HG03039 (cell line): ENCODE measurements at regions not wholly inside any gene's neighbourhood (a gene's known extent, or its start where the extent isn't known, plus 50 kb on each side); places are given as distances from the start of the nearest gene placed in this dataset.

Experiments used
- ATAC-seq: cut with Tn5 transposase; IDR thresholded peaks from one replicate; pipeline ENCODE4 v1.9.1; 2021; ENCODE audit warnings: mild to moderate bottlenecking, moderate library complexity; ENCODE audit not compliant: unreplicated experiment

DNA sequence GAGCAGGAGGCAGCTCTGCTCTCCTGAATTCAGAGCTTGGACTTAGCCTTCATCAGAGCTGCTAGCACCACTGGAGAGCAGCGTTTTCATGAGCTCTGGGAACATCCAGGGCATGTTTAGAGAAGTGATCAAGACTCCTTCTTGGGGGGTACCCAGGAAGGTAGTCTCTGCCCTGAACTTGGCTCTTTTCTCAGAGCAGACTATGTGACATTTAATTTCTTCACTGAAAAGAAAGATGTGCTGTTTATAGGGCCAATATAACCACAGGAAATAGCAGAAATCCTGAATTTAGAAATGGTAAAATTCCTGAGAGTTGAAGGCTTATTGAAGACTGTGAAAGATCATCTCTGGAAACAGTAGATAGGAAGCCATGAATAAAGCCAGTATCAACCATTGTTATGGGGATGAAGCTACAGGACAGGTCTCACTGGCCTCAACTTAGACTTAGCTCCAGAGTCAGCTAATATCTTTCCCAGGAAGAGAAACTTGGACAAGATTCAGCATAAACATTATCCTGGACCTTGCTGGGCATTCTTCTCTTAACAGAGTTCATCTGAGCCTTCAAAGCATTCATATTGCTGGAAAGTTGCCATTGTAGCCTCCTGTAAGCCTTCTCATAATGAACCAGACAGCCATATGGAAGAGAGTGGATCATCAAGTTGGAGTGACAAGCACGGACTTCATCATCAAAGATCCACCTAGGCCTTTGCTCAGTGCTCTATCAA lies 386.6 kb upstream of the THBS1 start:
- no peak for ATAC-seq

DNA sequence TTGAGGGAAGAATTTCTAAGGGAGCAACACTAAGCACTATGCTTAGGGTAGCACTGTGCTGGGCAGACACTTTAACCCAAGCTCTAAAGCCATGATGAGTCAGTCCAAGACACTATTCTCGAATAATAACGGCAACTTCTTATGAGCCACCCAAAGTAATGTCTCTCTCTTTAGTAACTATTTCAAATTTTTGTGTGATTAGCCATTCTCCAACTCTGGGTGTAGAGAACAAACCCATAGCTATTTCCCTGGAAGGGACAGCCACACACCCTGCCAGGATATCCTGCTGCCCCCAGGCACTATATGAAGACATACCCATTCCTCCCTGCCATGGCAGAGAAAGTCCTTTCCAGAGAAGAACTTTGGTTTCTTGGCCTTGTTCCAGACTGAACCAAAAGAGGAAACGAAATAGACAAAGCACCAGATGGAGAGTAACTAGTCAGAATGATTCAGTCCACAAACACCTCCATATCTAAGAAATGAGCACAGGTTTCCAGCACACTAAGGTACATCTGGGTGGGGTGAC lies 384.9 kb upstream of the THBS1 start:
- ATAC-seq: no peak

DNA sequence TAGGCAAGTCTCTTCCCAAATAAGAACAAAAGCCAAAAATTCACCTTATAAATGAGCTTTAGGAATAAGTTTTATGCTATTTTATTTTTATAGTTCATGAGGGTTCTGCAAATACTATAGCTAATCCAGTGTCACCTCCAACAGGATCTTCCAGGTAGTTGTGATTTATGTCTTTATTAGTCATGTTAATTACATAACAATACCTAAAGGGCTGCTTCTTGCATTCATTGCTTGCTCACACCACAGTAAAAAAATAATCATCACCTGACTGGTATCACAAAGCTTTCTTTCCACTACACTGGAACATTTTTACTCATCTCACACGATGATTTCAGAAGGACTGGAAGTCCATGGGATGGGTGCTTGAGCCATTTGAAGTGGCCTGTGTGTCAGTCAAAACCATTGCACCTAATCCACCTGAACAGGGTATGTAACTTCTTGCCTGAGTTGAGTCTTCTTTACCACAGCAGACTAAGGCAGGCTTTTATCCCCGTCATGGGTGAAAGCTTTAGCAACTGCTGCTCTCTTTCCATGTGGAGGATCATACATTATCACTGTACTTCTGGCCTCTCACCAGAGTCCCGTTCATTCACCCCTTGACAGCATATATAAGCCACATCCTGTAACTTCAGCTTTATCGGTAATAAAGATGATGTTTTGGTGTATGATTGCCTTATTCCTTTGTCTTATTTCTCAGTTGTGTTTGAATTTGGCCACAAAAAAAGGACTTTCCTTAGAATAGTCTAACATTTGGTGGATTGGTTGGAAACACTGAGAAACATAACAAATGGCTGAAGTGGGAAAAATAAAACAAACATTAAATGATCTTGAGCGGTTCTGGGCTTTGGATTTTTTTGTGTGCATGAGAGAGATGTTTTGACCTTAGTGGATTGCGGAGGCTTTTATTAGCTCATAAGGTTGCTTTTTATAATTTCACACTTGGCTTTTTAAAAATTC lies 382.6 kb upstream of the THBS1 start:
- ATAC-seq: no peak

DNA sequence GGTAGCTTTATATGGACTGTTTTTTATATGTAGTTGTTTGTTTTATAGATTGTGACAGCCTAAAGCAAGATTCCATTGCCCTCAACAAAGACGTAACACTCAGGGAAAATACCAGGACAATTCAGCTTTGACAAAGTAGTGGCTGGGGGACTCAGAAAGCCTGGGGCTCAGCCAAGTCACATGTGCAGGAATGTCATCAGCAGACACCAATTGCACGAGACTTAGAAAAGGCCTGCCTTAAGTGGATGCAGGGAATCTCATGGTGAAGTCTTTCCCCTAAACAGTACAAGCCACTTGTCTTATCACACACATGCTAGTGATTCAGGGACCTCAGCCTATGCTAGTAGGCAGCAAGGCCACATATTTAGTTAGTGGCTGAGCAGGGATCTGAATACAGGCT lies 381.8 kb upstream of the THBS1 start:
- no peak for ATAC-seq

DNA sequence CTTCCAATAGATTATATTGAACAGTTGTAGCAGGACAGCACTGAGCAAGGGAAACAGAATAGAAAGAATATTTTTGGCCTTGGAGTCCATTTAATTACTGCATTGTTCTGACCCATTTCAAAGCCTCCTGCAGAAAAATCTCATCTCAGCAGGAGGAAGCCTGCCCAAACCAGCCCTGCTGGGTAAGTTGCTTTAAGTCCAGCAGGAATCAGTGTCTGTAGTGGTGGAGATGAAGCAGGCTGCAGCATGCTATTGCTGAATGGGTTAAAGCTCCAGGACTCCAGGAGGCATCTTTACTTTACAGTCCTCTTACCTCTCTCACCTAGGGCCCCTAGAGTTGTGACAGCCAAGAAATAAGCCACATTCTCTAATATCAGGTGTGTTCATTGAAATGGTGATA lies 380.3 kb upstream of the THBS1 start:
- ATAC-seq: no peak

DNA sequence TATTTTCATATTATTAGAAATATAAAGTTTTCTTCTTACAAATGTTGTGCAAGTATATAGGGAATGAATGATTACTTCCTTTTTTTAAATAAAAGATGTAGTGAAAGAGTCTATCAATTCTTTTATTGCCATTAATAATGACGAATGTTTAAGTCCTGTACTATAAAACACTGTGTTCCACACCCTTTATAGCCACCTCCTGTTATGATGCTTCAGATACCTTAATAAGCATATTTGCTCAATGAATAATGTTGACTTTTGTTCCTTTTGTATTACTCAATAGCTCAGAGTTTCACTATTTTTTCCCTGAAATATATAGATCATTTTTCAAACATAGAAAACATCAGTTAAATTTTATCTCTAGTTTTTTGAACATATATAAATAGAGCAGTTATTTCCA lies 378.2 kb upstream of the THBS1 start:
- no peak for ATAC-seq

DNA sequence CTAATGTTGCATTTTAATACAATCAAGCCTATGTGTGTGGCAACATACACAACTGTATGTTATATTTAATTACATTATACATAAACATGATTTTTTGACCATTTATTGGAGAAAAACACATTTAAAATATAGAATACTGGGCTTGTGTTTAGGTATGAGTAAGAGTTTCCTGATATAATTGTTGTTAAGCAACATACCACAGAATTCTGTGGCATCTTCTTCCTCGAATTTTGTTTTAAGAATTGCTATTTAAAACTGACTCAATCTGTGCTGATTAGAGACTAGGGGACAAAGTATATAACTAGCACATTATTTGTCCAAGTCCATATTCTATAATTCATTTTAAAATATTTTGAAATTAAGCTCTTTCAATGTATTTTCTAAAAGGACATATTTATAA lies 376.8 kb upstream of the THBS1 start:
- no peak for ATAC-seq

DNA sequence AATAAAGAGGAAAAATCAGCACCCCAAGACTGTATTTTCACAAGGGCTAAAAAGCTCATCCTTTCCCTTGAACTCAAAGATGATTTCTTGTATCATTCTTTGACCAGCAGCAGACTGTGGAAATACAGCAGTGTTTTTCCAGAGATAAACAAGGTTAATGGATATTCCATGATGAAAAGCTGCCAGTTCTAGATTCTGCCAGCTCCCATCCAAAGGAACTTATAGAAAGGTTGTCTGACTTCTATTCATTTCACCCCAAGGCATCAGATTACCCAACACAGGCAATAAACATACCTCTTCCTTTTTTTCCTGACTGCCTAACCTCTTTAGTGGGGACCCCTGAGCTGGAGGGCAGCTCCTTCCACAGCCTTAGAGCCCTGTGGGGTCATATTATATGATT lies 375.8 kb upstream of the THBS1 start:
- ATAC-seq: no peak

DNA sequence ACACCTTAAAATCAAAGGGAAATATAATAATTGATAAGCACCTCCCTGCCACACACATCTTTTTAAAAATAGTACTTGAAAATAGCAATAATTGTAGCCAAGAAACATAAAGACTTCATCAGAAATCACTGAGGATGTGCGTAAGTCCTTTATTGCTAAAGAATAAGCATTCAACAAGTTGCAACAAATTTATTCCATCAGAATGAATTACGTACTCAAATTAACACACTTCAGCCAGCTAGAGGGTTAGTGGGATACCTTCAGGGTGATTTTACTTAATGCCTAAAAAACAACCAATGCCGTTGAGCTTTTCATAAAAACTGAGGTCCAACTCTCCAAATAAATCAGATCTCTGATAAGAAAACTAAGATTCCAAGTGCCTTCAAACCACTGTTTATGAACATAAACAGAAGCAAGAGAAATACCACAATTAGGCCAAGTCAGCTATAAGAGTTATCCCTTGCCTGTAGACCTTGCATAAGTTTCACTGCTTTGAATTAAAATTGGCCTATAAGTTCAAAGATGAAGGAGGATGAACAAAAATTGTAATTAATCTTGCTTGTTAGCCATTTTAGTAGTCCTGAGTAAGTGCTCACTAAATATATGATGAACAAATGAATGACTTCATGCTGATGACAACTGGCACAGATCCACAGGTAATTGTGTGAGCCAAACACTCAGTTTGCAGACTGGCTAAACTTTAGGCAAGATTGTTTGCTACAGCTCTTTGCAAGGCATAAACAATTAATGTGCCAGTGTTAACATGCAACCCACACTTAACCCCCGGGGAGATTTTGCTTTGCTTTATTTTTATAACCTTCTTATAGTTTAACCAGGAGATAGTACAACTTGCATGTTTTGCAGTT lies 375.1 kb upstream of the THBS1 start:
- ATAC-seq: no peak

DNA sequence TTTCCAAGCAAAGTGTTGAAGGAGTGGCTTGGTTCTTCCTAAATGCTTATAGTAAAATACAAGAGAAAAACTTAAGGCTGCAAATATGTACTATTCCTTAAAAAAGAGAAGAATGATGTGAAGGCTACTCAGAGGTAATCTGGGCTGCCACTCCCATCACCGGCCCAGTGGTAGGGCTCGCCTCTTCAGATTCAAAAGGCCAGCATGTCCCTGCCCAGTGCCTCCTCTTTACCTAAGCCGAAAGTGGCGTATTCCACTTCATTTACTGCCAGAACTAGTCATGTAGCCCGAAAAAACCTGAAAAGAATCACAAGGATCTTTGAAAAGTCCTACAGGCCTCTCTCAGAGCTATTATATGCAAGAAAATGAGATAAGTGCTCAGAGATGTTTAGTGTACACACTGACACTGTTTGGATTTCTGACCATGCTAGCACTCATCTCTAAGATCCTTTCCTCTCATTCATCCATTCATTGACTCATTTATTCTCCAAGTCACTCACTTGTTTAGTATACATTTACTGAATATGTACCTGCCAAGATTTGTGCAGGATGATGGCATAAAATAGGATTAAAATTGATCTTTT lies 373.3 kb upstream of the THBS1 start:
- no peak for ATAC-seq

DNA sequence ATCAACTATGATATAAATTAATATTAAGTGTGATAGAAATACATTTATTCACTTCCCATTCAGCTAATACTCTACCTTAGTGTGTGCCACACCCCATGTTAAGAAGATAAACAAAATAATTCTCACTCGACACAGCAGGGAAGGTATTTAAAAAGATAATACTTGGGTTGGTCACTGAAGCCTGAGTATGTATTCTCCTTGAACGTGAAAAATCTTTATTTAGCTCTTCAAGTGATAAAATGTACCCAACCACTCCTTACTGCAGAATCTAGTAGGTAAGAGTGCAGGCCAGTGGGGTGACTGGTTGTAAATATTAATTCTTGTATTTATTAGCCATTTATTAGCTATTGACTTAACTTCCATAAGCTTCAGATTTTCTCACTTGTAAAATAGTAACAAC lies 372.7 kb upstream of the THBS1 start:
- ATAC-seq: no peak

DNA sequence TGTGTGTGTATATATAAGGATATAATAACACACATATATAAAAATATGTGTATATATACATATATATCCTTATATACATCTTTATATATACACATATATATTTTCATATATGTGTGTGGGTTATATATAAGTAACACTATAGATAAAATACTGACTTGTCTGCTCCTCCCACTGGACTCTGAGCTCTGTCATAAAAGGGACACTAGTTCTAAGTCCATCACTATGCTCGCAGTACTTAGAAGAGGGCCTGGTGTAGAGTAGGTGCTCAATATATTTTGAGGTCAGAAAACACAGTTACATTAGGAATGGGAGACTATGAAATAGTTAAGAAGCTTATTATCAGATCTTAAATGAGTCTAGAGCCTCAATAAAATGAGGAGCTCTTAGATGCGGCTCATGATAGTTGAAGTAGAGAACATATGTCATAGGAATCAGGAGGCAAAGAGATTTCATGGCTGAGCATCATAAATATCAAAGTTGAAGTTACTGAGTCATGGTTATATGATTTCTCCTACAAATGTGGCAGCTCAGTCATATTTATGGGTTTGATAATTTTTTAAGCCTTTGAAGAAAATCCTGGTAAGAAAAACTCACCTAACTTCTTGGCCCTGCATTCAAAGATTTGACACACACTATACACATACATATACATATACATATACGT lies 371.2 kb upstream of the THBS1 start:
- no peak for ATAC-seq

DNA sequence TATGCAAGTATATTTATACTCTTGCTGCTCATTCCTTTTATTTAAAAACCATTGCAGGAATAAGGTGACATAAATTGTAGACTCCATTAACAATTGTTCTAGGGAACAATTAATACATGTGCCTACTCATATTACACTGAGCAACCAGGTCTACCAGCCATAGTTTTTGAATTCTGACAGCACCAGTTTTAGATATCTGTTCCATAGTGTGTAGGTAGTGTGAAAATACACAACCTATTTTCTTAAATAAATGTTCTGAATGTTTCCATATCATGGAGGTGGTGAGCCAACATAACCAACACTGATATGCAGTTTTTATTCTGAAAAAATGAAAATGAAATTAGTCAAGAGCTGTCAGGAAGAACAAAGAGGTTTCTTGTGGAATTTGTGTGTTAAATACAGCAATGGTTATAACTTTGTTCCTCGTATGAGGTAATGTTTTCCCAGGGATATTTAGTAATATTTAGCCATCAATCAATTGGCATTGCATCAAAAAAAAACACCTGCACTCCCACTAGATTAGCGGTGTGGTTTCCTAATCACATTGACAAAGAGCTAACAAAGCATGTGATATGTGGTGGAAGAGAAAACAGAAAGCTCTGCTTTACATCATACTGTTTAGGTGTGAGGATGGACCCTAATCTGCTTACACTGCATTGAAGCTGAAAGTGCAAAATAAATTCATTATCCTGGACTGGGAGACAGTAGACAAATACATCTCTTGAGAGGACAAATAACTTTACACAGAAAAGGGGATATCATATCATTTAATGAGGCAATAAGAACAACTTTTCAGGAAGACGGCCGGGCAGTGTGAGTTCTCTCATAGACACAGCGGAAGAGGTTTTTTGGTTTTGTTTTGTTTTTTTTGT lies 369.5 kb upstream of the THBS1 start:
- no peak for ATAC-seq

DNA sequence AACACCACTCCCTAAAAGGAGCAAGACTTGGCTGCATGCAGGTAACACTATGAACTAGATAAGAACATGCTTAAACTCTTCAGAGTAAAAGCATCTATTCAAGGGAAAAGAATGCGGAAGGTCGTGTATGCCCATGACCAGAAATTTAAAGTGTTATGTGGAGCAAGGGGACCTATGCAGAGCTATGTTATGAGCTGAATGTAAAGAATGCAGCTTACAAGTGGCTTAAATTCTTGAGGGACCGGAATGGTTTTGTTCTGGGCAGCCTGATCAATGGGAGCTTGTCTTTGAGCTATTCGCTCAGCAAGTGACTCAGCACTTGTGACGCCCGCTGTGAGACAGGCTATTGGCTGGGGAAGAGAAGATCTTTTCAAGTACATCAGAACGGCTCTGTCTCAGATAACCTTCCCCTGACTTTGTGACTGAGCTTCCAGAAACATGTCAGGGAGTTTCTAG lies 367.5 kb upstream of the THBS1 start:
- ATAC-seq: no peak

DNA sequence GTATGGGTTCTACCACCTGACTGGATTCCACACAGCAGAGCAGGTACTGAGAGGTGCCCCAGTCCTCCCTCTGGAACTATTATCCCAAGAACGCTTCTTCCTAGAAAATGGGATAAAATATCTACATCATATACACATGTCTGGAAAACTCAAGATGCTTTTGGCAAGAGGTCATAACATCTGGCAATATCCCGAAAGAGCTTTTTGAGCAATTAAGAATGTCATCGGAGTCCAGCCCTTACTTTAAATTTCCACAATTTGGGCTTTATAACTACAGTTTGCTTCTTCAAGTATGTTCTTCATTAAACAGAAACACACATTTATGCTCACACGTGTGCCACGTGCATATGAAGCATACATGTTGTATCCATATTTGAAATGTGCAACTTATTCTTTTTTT lies 365.9 kb upstream of the THBS1 start:
- no peak for ATAC-seq

DNA sequence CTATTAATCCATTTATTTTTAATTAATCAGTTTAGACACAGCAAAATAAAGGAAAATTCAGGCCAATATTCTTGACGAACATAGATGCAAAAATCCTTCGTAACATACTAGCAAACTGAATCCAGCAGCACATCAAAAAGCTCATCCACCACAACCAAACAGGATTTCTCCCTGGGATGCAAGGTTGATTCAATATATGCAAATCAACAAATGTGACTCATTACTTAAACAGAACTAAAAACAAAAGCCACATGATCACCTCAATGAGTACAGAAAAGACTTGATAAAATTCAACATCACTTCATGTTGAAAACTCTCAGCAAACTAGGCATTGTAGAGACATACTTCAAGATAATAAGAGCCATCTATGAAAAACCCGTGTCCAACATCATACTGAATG lies 364.1 kb upstream of the THBS1 start:
- ATAC-seq: no peak

DNA sequence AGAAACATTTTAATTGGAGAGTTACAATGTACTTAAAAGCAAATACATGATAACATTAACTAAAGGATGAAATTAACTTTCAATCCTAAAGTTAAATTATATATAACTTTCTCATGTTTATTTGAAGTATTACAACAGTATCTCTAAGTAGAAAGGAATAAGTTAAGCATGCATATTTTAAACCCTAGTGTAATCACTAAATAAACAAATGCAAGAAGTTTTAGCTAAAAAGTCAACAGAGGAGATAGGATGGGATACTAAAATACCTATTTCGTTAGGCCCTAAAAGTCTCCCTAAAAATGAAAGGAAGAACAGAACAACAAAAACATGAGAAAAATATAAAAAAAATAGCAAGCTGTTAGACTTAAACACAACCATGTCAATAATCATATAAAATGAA lies 361.3 kb upstream of the THBS1 start:
- ATAC-seq: no peak

DNA sequence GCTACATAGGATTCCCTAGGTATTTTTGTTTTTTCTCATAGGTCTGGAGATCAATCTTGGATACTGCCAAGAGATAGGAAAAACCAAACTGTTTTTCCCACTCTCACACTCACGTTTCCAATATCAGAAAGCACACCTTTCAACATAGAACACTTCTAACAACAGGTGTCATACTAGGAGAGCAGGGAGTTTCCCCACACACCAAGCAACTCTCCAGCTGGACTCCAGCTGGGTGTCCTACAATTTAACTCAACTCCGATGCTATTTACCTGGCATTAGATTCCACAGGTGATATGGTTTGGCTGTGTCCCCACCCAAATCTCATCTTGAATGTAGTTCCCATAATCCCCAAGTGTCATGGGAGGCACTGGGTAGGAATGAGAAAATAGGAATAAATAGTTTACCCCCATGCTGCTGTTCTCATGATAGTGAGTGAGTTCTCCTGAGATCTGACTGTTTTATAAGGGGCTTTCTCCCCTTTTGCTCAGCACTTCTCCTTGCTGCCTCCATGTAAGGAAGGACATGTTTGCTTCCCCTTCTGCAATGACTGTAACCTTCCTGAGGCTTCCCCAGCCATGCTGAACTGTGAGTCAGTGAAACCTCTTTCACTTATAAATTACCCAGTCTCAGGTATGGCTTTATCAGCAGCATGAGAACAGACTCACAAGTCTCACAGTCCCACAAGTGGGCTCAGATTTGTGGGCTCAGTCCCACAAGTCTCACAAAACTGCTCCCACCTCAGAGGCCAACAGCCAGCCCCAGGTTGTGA lies 354.5 kb upstream of the THBS1 start:
- no peak for ATAC-seq
